HCT116 (cell line): ENCODE measurements at regions not wholly inside any gene's neighbourhood (a gene's known extent, or its start where the extent isn't known, plus 50 kb on each side); places are given as distances from the start of the nearest gene placed in this dataset.

Source experiments
- ATAC-seq: fragments of 200-7000 bp; cut with Tn5 transposase; 2 replicates; pipeline ENCODE4 v1.9.1; 2020; ENCODE audit warnings: mild to moderate bottlenecking, moderate library complexity
- BruUV-seq: library from RNA; stranded (reverse); fragments of 400-500 nt; replicated peaks from 2 replicates; lab custom pipeline; 2021; lab: Mats Ljungman, UMichigan
- CTCF ChIA-PET: fragments of 300-600 bp; sonication (Branson Sonifier 250); formaldehyde crosslinking; loops from one replicate; lab custom pipeline; 2021; ENCODE audit warnings: antibody characterized with exemption; lab: Charles Lee
- POLR2A ChIA-PET: fragments of 300-600, 350-600 bp; sonication (Branson Sonifier 250); formaldehyde crosslinking; loops from one replicate; lab custom pipeline; 2021; ENCODE audit warnings: antibody characterized with exemption; lab: Charles Lee
- RAD21 ChIA-PET, 2 experiments: fragments of 300-600 bp; sonication (Branson Sonifier 250); formaldehyde crosslinking; loops; one replicate each; lab custom pipeline; 2023; ENCODE audit warnings: low total read pairs in 2 of 2; ENCODE audit not compliant: uncharacterized antibody in 2 of 2, unreplicated experiment in 2 of 2, low non-redundant PET in 1 of 2; lab: Charles Lee
- DNase-seq: peaks from one replicate; pipeline ENCODE4 v3.0.0-alpha.2; 2010; ENCODE audit warnings: low read depth, low spot score
- H2AFZ ChIP-seq: fragments of 200-600 bp; shearing (Covaris generic), sonication (generic); 2 replicates; pipeline ENCODE4 v1.6.1; 2017; ENCODE audit warnings: low read depth, mixed run types, mixed read lengths, antibody characterized with exemption, low read length; ENCODE audit not compliant: poor library complexity, severe bottlenecking
- H3K27ac ChIP-seq: 2 replicates; pipeline ENCODE4 v1.5.1; 2012; ENCODE audit warnings: low read depth, low read length
- H3K27me3 ChIP-seq: fragments of 200-600 bp; sonication (generic); 2 replicates; pipeline ENCODE4 v1.6.1; 2016; ENCODE audit warnings: mixed run types, low read length, mixed read lengths; ENCODE audit not compliant: insufficient read depth
- H3K36me3 ChIP-seq, 2 experiments: fragments of 200-500 bp in 1 of 2; fragments of 200-600 bp in 1 of 2; sonication (Bioruptor generic) in 1 of 2; sonication (generic) in 1 of 2; 2 replicates each; pipeline versions ENCODE4 v1.5.1 to v1.6.1; 2014 to 2016; ENCODE audit warnings: low read length in 2 of 2, inconsistent platforms in 1 of 2, mixed read lengths in 1 of 2, mixed run types in 1 of 2; ENCODE audit not compliant: insufficient read depth in 2 of 2, control insufficient read depth in 1 of 2
- H3K4me1 ChIP-seq, 2 experiments: fragments of 200-600 bp in 1 of 2; sonication (generic) in 1 of 2; 2 replicates each; pipeline versions ENCODE4 v1.5.1 to v1.6.1; 2012 to 2017; ENCODE audit warnings: low read length in 2 of 2, inconsistent platforms in 1 of 2, mild to moderate bottlenecking in 1 of 2, mixed read lengths in 1 of 2, mixed run types in 1 of 2, moderate library complexity in 1 of 2; ENCODE audit not compliant: insufficient read depth in 2 of 2, control insufficient read depth in 1 of 2
- H3K4me2 ChIP-seq: fragments of 200-600 bp; sonication (generic); 2 replicates; pipeline ENCODE4 v1.6.1; 2017; ENCODE audit warnings: mixed run types, low read length, mixed read lengths
- H3K4me3 ChIP-seq, 2 experiments: fragments of 200-600 bp in 1 of 2; sonication (generic) in 1 of 2; replicated peaks in 1 of 2; 2 replicates each; pipeline ENCODE4 v1.5.1; 2011 to 2016; ENCODE audit warnings: low read length in 2 of 2, control low read depth in 1 of 2, low read depth in 1 of 2, mild to moderate bottlenecking in 1 of 2, mixed read lengths in 1 of 2, mixed run types in 1 of 2
- H3K79me2 ChIP-seq: fragments of 200-600 bp; sonication (generic); 2 replicates; pipeline ENCODE4 v1.6.1; 2017; ENCODE audit warnings: mild to moderate bottlenecking, mixed run types, low read length, moderate library complexity, mixed read lengths; ENCODE audit not compliant: insufficient read depth
- H3K9ac ChIP-seq: fragments of 200-600 bp; sonication (generic); 2 replicates; pipeline ENCODE4 v1.6.1; 2016; ENCODE audit warnings: low read length, mixed read lengths
- H3K9me2 ChIP-seq: fragments of 200-600 bp; sonication (generic), shearing (Covaris generic); 2 replicates; pipeline ENCODE4 v1.6.1; 2017; ENCODE audit warnings: mixed run types, mild to moderate bottlenecking, moderate library complexity; ENCODE audit not compliant: insufficient read depth
- H3K9me3 ChIP-seq, 2 experiments: fragments of 200-500 bp in 1 of 2; fragments of 200-600 bp in 1 of 2; sonication (Bioruptor generic) in 1 of 2; sonication (generic) in 1 of 2; 2 replicates each; pipeline ENCODE4 v1.6.1; 2014 to 2017; ENCODE audit warnings: low read length in 2 of 2, mixed read lengths in 2 of 2, inconsistent platforms in 1 of 2, low read depth in 1 of 2, mild to moderate bottlenecking in 1 of 2, mixed run types in 1 of 2, moderate library complexity in 1 of 2; ENCODE audit not compliant: control insufficient read depth in 1 of 2, insufficient read depth in 1 of 2
- H4K20me1 ChIP-seq: fragments of 200-600 bp; sonication (generic), shearing (Covaris generic); 2 replicates; pipeline ENCODE4 v1.6.1; 2017; ENCODE audit warnings: mixed run types, mild to moderate bottlenecking, moderate library complexity; ENCODE audit not compliant: insufficient read depth
- EZH2 ChIP-seq: fragments of 200-600 bp; sonication (generic); IDR thresholded peaks from 2 replicates; pipeline ENCODE4 v1.6.1; 2017; ENCODE audit warnings: antibody characterized with exemption, mixed run types
- YY1 ChIP-seq: IDR thresholded peaks from 2 replicates; pipeline ENCODE4 v1.6.1; 2011; ENCODE audit warnings: low read length, low read depth, moderate library complexity, mild to moderate bottlenecking; ENCODE audit not compliant: insufficient replicate concordance; ENCODE audit errors: extremely low read depth
- ZFX ChIP-seq: fragments of 450-650 bp; IDR thresholded peaks from 2 replicates; pipeline ENCODE4 v1.6.1; 2017
- intact Hi-C: fragments of 100-400 bp; cut with micrococcal nuclease; formaldehyde crosslinking; loops from 2 replicates; pipeline ENCODE4 v1.10.0; 2022
- TF ChIP-seq, protein P1 (sequence below): IDR thresholded peaks from 2 replicates; pipeline ENCODE4 v1.6.1; 2012
- TF ChIP-seq, protein P2 (sequence below): IDR thresholded peaks from 2 replicates; pipeline ENCODE4 v1.6.1; 2011; ENCODE audit warnings: mild to moderate bottlenecking, low read length, moderate library complexity; ENCODE audit not compliant: insufficient replicate concordance; ENCODE audit errors: extremely low read depth
- TF ChIP-seq, protein P3 (sequence below), 3 experiments: fragments of 200-600 bp in 1 of 3; sonication (generic) in 1 of 3; IDR thresholded peaks in 2 of 3; conservative IDR thresholded peaks in 1 of 3; 2 replicates each; pipeline ENCODE4 v1.5.1; 2012 to 2017; ENCODE audit warnings: low read depth in 2 of 3, low read length in 2 of 3, antibody characterized with exemption in 1 of 3, borderline replicate concordance in 1 of 3, control low read depth in 1 of 3, mild to moderate bottlenecking in 1 of 3, mixed read lengths in 1 of 3, mixed run types in 1 of 3, moderate library complexity in 1 of 3; ENCODE audit not compliant: insufficient read depth in 1 of 3

DNA sequence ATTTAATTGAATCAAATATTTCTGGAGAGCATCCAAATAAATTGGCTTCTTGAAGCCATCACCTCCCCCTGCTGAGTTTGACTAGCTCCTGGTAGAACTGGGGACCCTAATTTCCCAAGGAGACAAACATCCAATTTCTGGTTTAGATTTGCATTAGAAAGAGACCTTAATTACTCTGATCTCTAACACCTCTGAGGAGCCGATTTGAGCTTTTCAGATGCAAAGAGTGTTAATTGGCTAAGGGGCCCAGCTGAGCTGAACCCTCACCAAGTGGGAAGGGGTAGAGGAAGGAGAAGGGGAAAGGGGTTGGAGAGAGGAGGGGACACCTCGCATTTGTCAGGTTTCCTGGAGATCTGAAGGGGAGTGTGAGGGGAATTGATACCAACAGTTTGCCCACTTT lies 145.4 kb upstream of the SHB start:
- H3K27ac ChIP-seq = no peak overlapping the region
- TF ChIP-seq YY1 = no peak
- no peak for TF ChIP-seq EZH2
- TF ChIP-seq ZFX = no peak
- TF ChIP-seq, protein P1, sequence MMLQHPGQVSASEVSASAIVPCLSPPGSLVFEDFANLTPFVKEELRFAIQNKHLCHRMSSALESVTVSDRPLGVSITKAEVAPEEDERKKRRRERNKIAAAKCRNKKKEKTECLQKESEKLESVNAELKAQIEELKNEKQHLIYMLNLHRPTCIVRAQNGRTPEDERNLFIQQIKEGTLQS = no peak
- TF ChIP-seq, protein P2, sequence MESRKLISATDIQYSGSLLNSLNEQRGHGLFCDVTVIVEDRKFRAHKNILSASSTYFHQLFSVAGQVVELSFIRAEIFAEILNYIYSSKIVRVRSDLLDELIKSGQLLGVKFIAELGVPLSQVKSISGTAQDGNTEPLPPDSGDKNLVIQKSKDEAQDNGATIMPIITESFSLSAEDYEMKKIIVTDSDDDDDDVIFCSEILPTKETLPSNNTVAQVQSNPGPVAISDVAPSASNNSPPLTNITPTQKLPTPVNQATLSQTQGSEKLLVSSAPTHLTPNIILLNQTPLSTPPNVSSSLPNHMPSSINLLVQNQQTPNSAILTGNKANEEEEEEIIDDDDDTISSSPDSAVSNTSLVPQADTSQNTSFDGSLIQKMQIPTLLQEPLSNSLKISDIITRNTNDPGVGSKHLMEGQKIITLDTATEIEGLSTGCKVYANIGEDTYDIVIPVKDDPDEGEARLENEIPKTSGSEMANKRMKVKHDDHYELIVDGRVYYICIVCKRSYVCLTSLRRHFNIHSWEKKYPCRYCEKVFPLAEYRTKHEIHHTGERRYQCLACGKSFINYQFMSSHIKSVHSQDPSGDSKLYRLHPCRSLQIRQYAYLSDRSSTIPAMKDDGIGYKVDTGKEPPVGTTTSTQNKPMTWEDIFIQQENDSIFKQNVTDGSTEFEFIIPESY = no peak
- TF ChIP-seq, protein P3, sequence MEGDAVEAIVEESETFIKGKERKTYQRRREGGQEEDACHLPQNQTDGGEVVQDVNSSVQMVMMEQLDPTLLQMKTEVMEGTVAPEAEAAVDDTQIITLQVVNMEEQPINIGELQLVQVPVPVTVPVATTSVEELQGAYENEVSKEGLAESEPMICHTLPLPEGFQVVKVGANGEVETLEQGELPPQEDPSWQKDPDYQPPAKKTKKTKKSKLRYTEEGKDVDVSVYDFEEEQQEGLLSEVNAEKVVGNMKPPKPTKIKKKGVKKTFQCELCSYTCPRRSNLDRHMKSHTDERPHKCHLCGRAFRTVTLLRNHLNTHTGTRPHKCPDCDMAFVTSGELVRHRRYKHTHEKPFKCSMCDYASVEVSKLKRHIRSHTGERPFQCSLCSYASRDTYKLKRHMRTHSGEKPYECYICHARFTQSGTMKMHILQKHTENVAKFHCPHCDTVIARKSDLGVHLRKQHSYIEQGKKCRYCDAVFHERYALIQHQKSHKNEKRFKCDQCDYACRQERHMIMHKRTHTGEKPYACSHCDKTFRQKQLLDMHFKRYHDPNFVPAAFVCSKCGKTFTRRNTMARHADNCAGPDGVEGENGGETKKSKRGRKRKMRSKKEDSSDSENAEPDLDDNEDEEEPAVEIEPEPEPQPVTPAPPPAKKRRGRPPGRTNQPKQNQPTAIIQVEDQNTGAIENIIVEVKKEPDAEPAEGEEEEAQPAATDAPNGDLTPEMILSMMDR (IDR thresholded peaks at IDR 0.05 in 2 of 3, conservative IDR thresholded peaks at IDR 0.05 in 1 of 3; ENCODE audit: borderline replicate concordance in 1 of 3, insufficient read depth in 1 of 3, low read depth in 2 of 3, low read length in 2 of 3) = no peak
- TF ChIP-seq, all 23 proteins: peak for 0
- ATAC-seq = no peak
- no peaks in the 10 kb centered on the region for H3K9me3 ChIP-seq
- no peaks in the 10 kb centered on the region for H4K20me1 ChIP-seq
- H3K79me2 ChIP-seq = no peaks in the 10 kb centered on the region
- no peaks in the 10 kb centered on the region for H3K9me2 ChIP-seq
- ChIA-PET RAD21 (no interaction called here), CTCF (no interaction called here), POLR2A (no interaction called here)
- H3K36me3 ChIP-seq = no peaks in the 10 kb centered on the region
- intact Hi-C loops = no loop called here
- no peak overlapping the region for H3K4me2 ChIP-seq
- H3K4me1 ChIP-seq = no peaks in the 10 kb centered on the region
- H3K4me3 ChIP-seq = no peak overlapping the region
- no peak overlapping the region for H2AFZ ChIP-seq
- BruUV-seq = no TSS peak
- no peak overlapping the region for H3K9ac ChIP-seq
- no peak for DNase-seq
- H3K27me3 ChIP-seq = no peaks in the 10 kb centered on the region
